A673 (cell line): ENCODE measurements at regions not wholly inside any gene's neighbourhood (a gene's known extent, or its start where the extent isn't known, plus 50 kb on each side); places are given as distances from the start of the nearest gene placed in this dataset.

Source experiments
- BruUV-seq: library from RNA; stranded (reverse); fragments of 400-500 nt; replicated peaks from 2 replicates; lab custom pipeline; 2021; lab: Mats Ljungman, UMichigan
- CTCF ChIA-PET: fragments of 300-600 bp; sonication (Branson Sonifier 250); formaldehyde crosslinking; loops from one replicate; lab custom pipeline; 2022; ENCODE audit warnings: antibody characterized with exemption; lab: Charles Lee
- POLR2A ChIA-PET: fragments of 300-600 bp; sonication (Branson Sonifier 250); formaldehyde crosslinking; loops from one replicate; lab custom pipeline; 2022; ENCODE audit warnings: antibody characterized with exemption; ENCODE audit not compliant: low non-redundant PET; lab: Charles Lee
- DNase-seq: peaks from one replicate; pipeline ENCODE4 v3.0.0-alpha.2; 2015; ENCODE audit warnings: low spot score
- H3K27ac ChIP-seq: fragments of 200-600 bp; sonication (generic); 2 replicates; pipeline ENCODE4 v1.5.1; 2016; ENCODE audit warnings: mixed run types, low read depth, mild to moderate bottlenecking, mixed read lengths, antibody characterized with exemption, low read length; ENCODE audit not compliant: poor library complexity, severe bottlenecking
- H3K27me3 ChIP-seq: fragments of 200-600 bp; sonication (generic); replicated peaks from 2 replicates; pipeline ENCODE4 v1.6.1; 2017; ENCODE audit warnings: mixed run types, low read depth, mild to moderate bottlenecking, mixed read lengths, antibody characterized with exemption, low read length; ENCODE audit not compliant: insufficient read depth, poor library complexity
- H3K36me3 ChIP-seq: fragments of 200-600 bp; sonication (generic); 2 replicates; pipeline ENCODE4 v1.6.1; 2016; ENCODE audit warnings: mixed run types, mild to moderate bottlenecking, mixed read lengths, antibody characterized with exemption, low read length; ENCODE audit not compliant: insufficient read depth, poor library complexity, severe bottlenecking
- H3K4me1 ChIP-seq: fragments of 200-600 bp; sonication (generic); 2 replicates; pipeline ENCODE4 v1.6.1; 2017; ENCODE audit warnings: mixed run types, mild to moderate bottlenecking, mixed read lengths, antibody characterized with exemption, low read length; ENCODE audit not compliant: insufficient read depth, poor library complexity, severe bottlenecking
- H3K4me3 ChIP-seq: fragments of 200-600 bp; sonication (generic); 2 replicates; pipeline ENCODE4 v1.5.1; 2016; ENCODE audit warnings: low read depth, mixed run types, mild to moderate bottlenecking, mixed read lengths, low read length; ENCODE audit not compliant: poor library complexity, severe bottlenecking
- H3K9me3 ChIP-seq: fragments of 200-600 bp; sonication (generic); 2 replicates; pipeline ENCODE4 v1.6.1; 2016; ENCODE audit warnings: mixed run types, low read depth, mild to moderate bottlenecking, mixed read lengths, antibody characterized with exemption, low read length; ENCODE audit not compliant: poor library complexity, severe bottlenecking
- CTCF ChIP-seq: fragments of 300-800, 200-600 bp; sonication (generic); conservative IDR thresholded peaks from 2 replicates; pipeline ENCODE4 v1.5.1; 2017; ENCODE audit warnings: low read depth, mild to moderate bottlenecking, antibody characterized with exemption, low read length, moderate library complexity, mixed read lengths
- EZH2 ChIP-seq: fragments of 200-600 bp; sonication (generic); IDR thresholded peaks from 2 replicates; pipeline ENCODE4 v1.6.1; 2017; ENCODE audit warnings: borderline replicate concordance, low read depth, mild to moderate bottlenecking, mixed read lengths, antibody characterized with exemption, low read length; ENCODE audit not compliant: poor library complexity, severe bottlenecking
- intact Hi-C: fragments of 100-400 bp; cut with micrococcal nuclease; formaldehyde crosslinking; loops from one replicate; pipeline ENCODE4 v1.10.0; 2022; ENCODE audit not compliant: unreplicated experiment

DNA sequence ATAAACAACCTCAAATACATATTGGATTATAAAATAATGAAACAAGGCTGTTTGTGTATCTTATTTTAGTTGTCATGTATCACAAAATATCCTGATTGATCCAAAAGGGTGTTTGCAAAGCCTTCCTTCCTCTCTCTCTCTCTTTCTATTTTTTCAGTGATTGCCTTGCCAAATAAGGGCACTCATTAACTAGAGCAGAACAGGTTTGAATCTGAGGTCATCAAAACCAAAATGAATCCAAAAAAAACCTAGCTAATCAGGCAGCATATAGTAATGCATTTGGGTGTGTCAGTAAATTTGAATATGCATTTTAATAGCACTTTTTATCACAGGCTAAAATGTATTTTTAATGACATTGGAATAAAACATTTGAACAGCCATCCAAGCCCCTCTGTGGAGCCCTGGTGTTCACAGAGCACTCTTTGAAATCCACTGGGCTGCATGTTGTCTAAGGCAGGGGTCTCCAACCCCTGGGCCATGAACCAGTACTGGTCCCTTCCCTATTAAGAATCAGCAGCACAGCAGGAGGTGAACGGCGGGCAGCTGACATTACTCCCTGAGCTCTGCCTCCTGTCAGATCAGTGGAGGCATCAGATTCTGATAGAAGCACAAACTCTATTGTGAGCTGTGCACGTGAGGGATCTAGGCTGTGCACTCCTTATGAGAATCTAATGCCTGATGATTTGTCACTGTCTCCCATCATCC lies 171.8 kb upstream of the RAI14 start:
- intact Hi-C loops = no loop called here

GRCh38 chr5:34485768-34486030 lies 170.4 kb upstream of the RAI14 start:
- POLR2A ChIA-PET = no interaction called here
- Histone ChIP-seq H3K4me3 (no peak overlapping the region), H3K27ac (no peak overlapping the region), H3K4me1 (peaks cover 7% of the 10 kb centered on the region), H3K36me3 (no peaks in the 10 kb centered on the region), H3K9me3 (no peaks in the 10 kb centered on the region), H3K27me3 (no peaks in the 10 kb centered on the region)
- no peak for DNase-seq
- no TSS peak for BruUV-seq
- no peak for TF ChIP-seq CTCF
- no peak for TF ChIP-seq EZH2
- CTCF ChIA-PET = interaction anchor here (1.0 to 1.2 kb wide), 4 partner anchors 11 to 410 kb away, joined by 3 to 7 read pairs (median 4); no protein-coding TSS in a partner anchor
- intact Hi-C loops = loop anchor here (1.0 to 5.0 kb wide), 2 partner anchors 413 to 517 kb away; no protein-coding TSS in a partner anchor

More for the DNA sequence above, 171.8 kb upstream of the RAI14 start:
- Histone ChIP-seq H3K27ac (no peak overlapping the region), H3K9me3 (no peaks in the 10 kb centered on the region), H3K4me3 (no peak overlapping the region), H3K36me3 (no peaks in the 10 kb centered on the region), H3K27me3 (no peaks in the 10 kb centered on the region), H3K4me1 (peaks cover 3% of the 10 kb centered on the region)
- no peak for TF ChIP-seq CTCF
- TF ChIP-seq EZH2 = no peak
- no peak for DNase-seq
- BruUV-seq = no TSS peak
- CTCF ChIA-PET = no interaction called here
- POLR2A ChIA-PET = no interaction called here

DNA sequence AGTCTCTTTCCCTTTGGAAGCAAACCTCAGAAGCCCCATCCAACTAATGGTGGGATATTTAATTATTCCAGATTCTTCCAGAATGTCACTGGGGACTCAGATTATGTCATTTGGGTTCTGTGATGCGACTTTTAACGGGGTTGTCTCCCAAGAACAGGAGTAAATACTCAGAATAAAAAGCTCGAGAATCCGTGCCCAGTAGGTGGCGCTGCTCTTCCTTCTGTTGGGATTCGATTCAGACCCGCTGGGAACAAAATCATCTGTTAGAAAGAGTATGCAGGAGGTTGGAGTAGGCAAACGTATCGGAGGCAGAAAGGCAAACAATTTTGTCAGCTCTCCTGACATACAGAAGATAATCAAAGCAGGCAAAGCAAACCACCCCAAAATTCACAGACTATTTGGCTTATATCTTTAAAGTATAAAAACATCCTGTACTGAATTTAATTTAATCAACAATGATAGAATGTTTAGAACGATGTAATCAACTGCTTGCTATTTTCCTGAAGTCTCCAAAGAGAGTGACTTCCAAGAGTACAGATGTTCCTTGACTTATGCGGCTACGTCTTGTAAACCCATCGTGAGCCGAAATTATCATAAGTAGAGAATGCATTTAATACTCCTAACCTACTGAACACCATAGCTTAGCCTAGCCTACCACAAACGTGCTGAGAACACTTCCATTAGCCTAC lies 169.8 kb upstream of the RAI14 start:
- ChIA-PET CTCF (interaction anchor here (0.7 to 1.2 kb wide), 5 partner anchors 12 to 411 kb away, joined by 3 to 7 read pairs (median 3); no protein-coding TSS in a partner anchor), POLR2A (no interaction called here)
- Histone ChIP-seq H3K27ac (no peak overlapping the region), H3K4me3 (no peak overlapping the region), H3K9me3 (no peaks in the 10 kb centered on the region), H3K27me3 (no peaks in the 10 kb centered on the region), H3K36me3 (no peaks in the 10 kb centered on the region), H3K4me1 (peaks cover 7% of the 10 kb centered on the region)
- no peak for TF ChIP-seq EZH2
- TF ChIP-seq CTCF = peak; percentile 94
- peak; percentile 87 for DNase-seq
- BruUV-seq = no TSS peak
- intact Hi-C loops = loop anchor here (1.0 to 5.0 kb wide), 2 partner anchors 412 to 516 kb away; no protein-coding TSS in a partner anchor
